Liver (tissue), 3 donors: ENCODE measurements at regions not wholly inside any gene's neighbourhood (a gene's known extent, or its start where the extent isn't known, plus 50 kb on each side); places are given as distances from the start of the nearest gene placed in this dataset.

Source experiments
- CTCF ChIP-seq: fragments of 150-350 bp; IDR thresholded peaks from 2 replicates; pipeline ENCODE4 v1.5.1; 2017; ENCODE audit warnings: improper control_type of control experiment, low read depth, low read length; ENCODE audit not compliant: missing input control
- EGR1 ChIP-seq, 2 donors: IDR thresholded peaks; 2 replicates each; pipeline ENCODE4 v1.6.1; 2016 to 2018; ENCODE audit warnings: antibody characterized with exemption in 2 of 2, low read depth in 2 of 2
- FOXA1 ChIP-seq: IDR thresholded peaks from 2 replicates; pipeline ENCODE4 v1.6.1; 2016; ENCODE audit warnings: antibody characterized with exemption
- FOXA2 ChIP-seq: IDR thresholded peaks from 2 replicates; pipeline ENCODE4 v1.6.1; 2016; ENCODE audit warnings: antibody characterized with exemption
- GABPA ChIP-seq, 2 donors: IDR thresholded peaks in 1 of 2; conservative IDR thresholded peaks in 1 of 2; 2 replicates each; pipeline ENCODE4 v1.6.1; 2016; ENCODE audit warnings: antibody characterized with exemption in 2 of 2, mild to moderate bottlenecking in 1 of 2, moderate library complexity in 1 of 2
- JUND ChIP-seq, 2 donors: IDR thresholded peaks; 2 replicates each; pipeline ENCODE4 v1.6.1; 2016; ENCODE audit warnings: antibody characterized with exemption in 2 of 2
- MAX ChIP-seq: IDR thresholded peaks from 2 replicates; pipeline ENCODE4 v1.6.1; 2016; ENCODE audit warnings: antibody characterized with exemption
- RAD21 ChIP-seq, 2 donors: IDR thresholded peaks; 2 replicates each; pipeline ENCODE4 v1.6.1; 2016; ENCODE audit warnings: antibody characterized with exemption in 2 of 2, mild to moderate bottlenecking in 2 of 2
- REST ChIP-seq: IDR thresholded peaks from 2 replicates; pipeline ENCODE4 v1.6.1; 2016; ENCODE audit warnings: antibody characterized with exemption, mild to moderate bottlenecking
- SP1 ChIP-seq: IDR thresholded peaks from 2 replicates; pipeline ENCODE4 v1.6.1; 2018; ENCODE audit warnings: antibody characterized with exemption, mild to moderate bottlenecking
- TAF1 ChIP-seq: conservative IDR thresholded peaks from 2 replicates; pipeline ENCODE4 v1.6.1; 2016; ENCODE audit warnings: antibody characterized with exemption, mild to moderate bottlenecking
- YY1 ChIP-seq: IDR thresholded peaks from 2 replicates; pipeline ENCODE4 v1.6.1; 2016; ENCODE audit warnings: antibody characterized with exemption, mild to moderate bottlenecking
- donor health status: healthy.
- donor health status: healthy.

GRCh38 chr6:55632953-55633352, 54.0 kb upstream of the HMGCLL1 start:
- TF ChIP-seq CTCF = no peak
- TF ChIP-seq JUND (IDR thresholded peaks at IDR 0.05) = no peak
- no peak for TF ChIP-seq REST
- TF ChIP-seq RAD21 (IDR thresholded peaks at IDR 0.05) = no peak
- no peak for TF ChIP-seq MAX
- TF ChIP-seq YY1 = no peak
- TF ChIP-seq TAF1 = no peak
- no peak for TF ChIP-seq SP1
- TF ChIP-seq EGR1 (IDR thresholded peaks at IDR 0.05; ENCODE audit: low read depth in 2 of 2) = no peak
- no peak for TF ChIP-seq FOXA1
- no peak for TF ChIP-seq FOXA2
- TF ChIP-seq GABPA (IDR thresholded peaks at IDR 0.05 in 1 of 2, conservative IDR thresholded peaks at IDR 0.05 in 1 of 2) = no peak
